ENCODE measurements at regions not wholly inside any gene's neighbourhood (a gene's known extent, or its start where the extent isn't known, plus 50 kb on each side); places are given as distances from the start of the nearest gene placed in this dataset.

GRCh38 chr3:161957467-161957866, 460.9 kb downstream of the OTOL1 start:
- no peak overlapping the region for H3K4me3 ChIP-seq (ENCODE audit: low read depth, low read length)
- TF ChIP-seq, protein P1, sequence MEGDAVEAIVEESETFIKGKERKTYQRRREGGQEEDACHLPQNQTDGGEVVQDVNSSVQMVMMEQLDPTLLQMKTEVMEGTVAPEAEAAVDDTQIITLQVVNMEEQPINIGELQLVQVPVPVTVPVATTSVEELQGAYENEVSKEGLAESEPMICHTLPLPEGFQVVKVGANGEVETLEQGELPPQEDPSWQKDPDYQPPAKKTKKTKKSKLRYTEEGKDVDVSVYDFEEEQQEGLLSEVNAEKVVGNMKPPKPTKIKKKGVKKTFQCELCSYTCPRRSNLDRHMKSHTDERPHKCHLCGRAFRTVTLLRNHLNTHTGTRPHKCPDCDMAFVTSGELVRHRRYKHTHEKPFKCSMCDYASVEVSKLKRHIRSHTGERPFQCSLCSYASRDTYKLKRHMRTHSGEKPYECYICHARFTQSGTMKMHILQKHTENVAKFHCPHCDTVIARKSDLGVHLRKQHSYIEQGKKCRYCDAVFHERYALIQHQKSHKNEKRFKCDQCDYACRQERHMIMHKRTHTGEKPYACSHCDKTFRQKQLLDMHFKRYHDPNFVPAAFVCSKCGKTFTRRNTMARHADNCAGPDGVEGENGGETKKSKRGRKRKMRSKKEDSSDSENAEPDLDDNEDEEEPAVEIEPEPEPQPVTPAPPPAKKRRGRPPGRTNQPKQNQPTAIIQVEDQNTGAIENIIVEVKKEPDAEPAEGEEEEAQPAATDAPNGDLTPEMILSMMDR (IDR thresholded peaks at IDR 0.05; ENCODE audit: insufficient read depth, low read length) = no peak
- DNase-seq (ENCODE audit: low read depth) = no peak

GRCh38 chr3:161964857-161965256, 468.2 kb downstream of the OTOL1 start:
- DNase-seq (ENCODE audit: low read depth) = no peak
- TF ChIP-seq, protein P1 (IDR thresholded peaks at IDR 0.05; ENCODE audit: insufficient read depth, low read length) = no peak

DNA sequence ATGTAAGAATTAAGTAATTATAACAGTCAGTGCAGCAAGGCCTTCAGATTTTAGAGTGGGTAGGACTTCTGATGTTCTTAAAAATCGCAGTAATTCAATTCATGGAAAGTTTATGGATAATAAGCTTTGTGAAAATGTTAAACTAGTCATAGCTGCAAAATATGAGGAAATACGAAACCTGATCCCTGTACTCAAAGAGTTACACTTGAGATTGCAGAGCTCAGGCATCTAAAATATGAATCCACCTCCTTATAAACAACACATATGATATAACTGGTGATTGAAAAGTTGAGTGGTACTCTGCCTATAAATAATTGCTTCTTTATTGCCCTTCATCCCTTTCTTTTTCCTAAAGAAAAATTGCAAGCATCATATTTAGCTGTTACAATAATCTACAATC, 473.3 kb downstream of the OTOL1 start:
- no peak for DNase-seq (ENCODE audit: low read depth)
- TF ChIP-seq, protein P1 (IDR thresholded peaks at IDR 0.05; ENCODE audit: insufficient read depth, low read length) = no peak
- no peak overlapping the region for H3K4me3 ChIP-seq (ENCODE audit: low read depth, low read length)

More at GRCh38 chr3:161964857-161965256, 468.2 kb downstream of the OTOL1 start:
- no peak overlapping the region for H3K4me3 ChIP-seq (ENCODE audit: low read depth, low read length)

- H3K4me3 ChIP-seq (ENCODE audit: low read depth, low read length) = no peak overlapping the region
- DNase-seq (ENCODE audit: low read depth) = no peak
- TF ChIP-seq, protein P1 (IDR thresholded peaks at IDR 0.05; ENCODE audit: insufficient read depth, low read length) = no peak
Observed at GRCh38 chr3:161975201-161975600, 478.6 kb downstream of the OTOL1 start.

DNA sequence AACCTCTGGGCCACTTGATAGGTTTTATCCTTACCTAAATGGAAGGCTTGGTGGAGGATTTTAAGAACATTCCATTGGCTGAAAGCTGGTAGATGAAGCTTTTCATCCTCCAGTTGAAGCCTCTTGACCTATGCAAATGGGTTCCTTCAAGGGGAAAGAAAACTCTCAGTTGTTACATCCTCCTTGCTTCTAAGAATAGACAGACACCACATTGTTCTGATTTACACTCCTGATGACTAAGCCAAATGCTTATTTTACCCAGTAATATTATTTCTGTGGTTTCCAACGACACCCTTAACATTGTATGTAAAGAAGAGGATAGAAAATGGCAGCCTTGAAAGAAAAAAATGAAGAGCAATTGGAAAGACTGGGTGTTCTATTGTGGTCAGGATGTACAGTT, 480.5 kb downstream of the OTOL1 start:
- H3K4me3 ChIP-seq (ENCODE audit: low read depth, low read length) = no peak overlapping the region
- peak; percentile 35 for DNase-seq (ENCODE audit: low read depth)
- TF ChIP-seq, protein P1 (IDR thresholded peaks at IDR 0.05; ENCODE audit: insufficient read depth, low read length) = no peak

DNA sequence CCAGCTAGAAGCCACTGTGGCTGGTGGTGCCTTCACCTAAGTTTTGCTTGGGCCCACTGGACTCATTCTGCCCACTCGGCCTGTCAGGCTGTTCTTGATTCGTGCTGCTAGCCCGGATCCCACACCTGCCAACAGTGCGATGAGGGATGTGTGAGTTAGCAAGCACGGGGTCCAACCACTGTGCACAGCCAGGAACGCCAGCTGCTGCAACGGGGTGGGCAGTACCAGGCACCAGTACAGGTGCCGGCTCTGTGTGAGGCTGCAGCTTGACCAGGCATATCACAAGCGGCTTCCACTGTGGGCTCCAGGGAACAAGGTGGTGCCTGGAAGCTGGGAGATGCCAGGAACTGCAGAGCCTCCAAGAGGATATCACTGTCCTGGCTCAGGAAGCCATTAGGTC, 481.2 kb downstream of the OTOL1 start:
- TF ChIP-seq, protein P1 (IDR thresholded peaks at IDR 0.05; ENCODE audit: insufficient read depth, low read length) = no peak
- no peak for DNase-seq (ENCODE audit: low read depth)
- H3K4me3 ChIP-seq (ENCODE audit: low read depth, low read length) = no peak overlapping the region

GRCh38 chr3:161987933-161988332, 491.3 kb downstream of the OTOL1 start:
- no peak overlapping the region for H3K4me3 ChIP-seq (ENCODE audit: low read depth, low read length)
- DNase-seq (ENCODE audit: low read depth) = peak; percentile 6
- TF ChIP-seq, protein P1 (IDR thresholded peaks at IDR 0.05; ENCODE audit: insufficient read depth, low read length) = no peak

Data from fibroblast of the aortic adventitia (primary cell).